K562 (cell line): ENCODE measurements at regions not wholly inside any gene's neighbourhood (a gene's known extent, or its start where the extent isn't known, plus 50 kb on each side); places are given as distances from the start of the nearest gene placed in this dataset.

ENCODE experiments used
- ATAC-seq: fragments of 200-7000 bp; cut with Tn5 transposase; 3 replicates; pipeline ENCODE4 v1.9.1; 2020; ENCODE audit warnings: moderate library complexity
- BruUV-seq: library from RNA; stranded (reverse); fragments of 400-500 nt; replicated peaks from 2 replicates; lab custom pipeline; 2021; lab: Mats Ljungman, UMichigan
- CTCF ChIA-PET: fragments of 300-600 bp; formaldehyde crosslinking; extraction: SDS; loops from one replicate; lab custom pipeline; 2021; ENCODE audit warnings: low intra/inter-chr PET ratio; lab: Yijun Ruan, JAX
- POLR2A ChIA-PET: fragments of 300-600, 350-650 bp; sonication (Branson Sonifier 250); formaldehyde crosslinking; extraction: SDS; loops from one replicate; lab custom pipeline; 2021; ENCODE audit warnings: antibody characterized with exemption, inconsistent platforms; lab: Yijun Ruan, JAX
- DNase-seq, 4 experiments: peaks; one replicate each; pipeline versions ENCODE4 v3.0.0 to v3.0.0-alpha.2; 2011 to 2018; ENCODE audit warnings: low spot score in 3 of 4, mixed read lengths in 3 of 4; ENCODE audit errors: extremely low read depth in 1 of 4
- FAIRE-seq: peaks from 2 replicates; lab custom pipeline; 2011; peaks lifted over from hg19 to GRCh38; lab: Jason Lieb, UNC
- H2AFZ ChIP-seq: 2 replicates; pipeline ENCODE4 v1.6.0; 2011; ENCODE audit warnings: low read depth, low read length, control low read depth, inconsistent platforms
- H3K27ac ChIP-seq: fragments of 200-600 bp; 3 replicates; pipeline ENCODE4 v1.8.0; 2011; ENCODE audit warnings: low read depth, mild to moderate bottlenecking, control low read depth, inconsistent platforms, low read length, moderate library complexity, mixed read lengths; ENCODE audit errors: extremely low read depth
- H3K27me3 ChIP-seq, 2 experiments: fragments of 300-600 bp in 1 of 2; 2 replicates in 1 of 2; 3 replicates in 1 of 2; pipeline versions ENCODE4 v1.6.0 to v1.8.0; 2011; ENCODE audit warnings: inconsistent platforms in 2 of 2, low read length in 2 of 2, mild to moderate bottlenecking in 1 of 2, mixed read lengths in 1 of 2, moderate library complexity in 1 of 2; ENCODE audit not compliant: control insufficient read depth in 2 of 2, insufficient read depth in 2 of 2
- H3K36me3 ChIP-seq: fragments of 300-600 bp; 3 replicates; pipeline ENCODE4 v1.8.0; 2011; ENCODE audit warnings: mild to moderate bottlenecking, low read length, inconsistent platforms; ENCODE audit not compliant: control insufficient read depth, insufficient read depth
- H3K4me1 ChIP-seq, 2 experiments: fragments of 200-600 bp in 1 of 2; replicated peaks in 1 of 2; 2 replicates in 1 of 2; 3 replicates in 1 of 2; pipeline versions ENCODE4 v1.5.1 to v1.8.0; 2011; ENCODE audit warnings: inconsistent platforms in 2 of 2, low read length in 2 of 2, mild to moderate bottlenecking in 1 of 2, mixed read lengths in 1 of 2, moderate library complexity in 1 of 2; ENCODE audit not compliant: control insufficient read depth in 2 of 2, insufficient read depth in 2 of 2
- H3K4me2 ChIP-seq: 2 replicates; pipeline ENCODE4 v1.6.1; 2011; ENCODE audit warnings: low read length, control low read depth, inconsistent platforms, mixed read lengths; ENCODE audit not compliant: insufficient read depth
- H3K4me3 ChIP-seq: fragments of 200-600 bp; sonication (generic), shearing (Covaris generic); 2 replicates; pipeline ENCODE4 v1.5.1; 2016; ENCODE audit warnings: control low read depth, inconsistent platforms
- H3K79me2 ChIP-seq: fragments of 200-600 bp; 3 replicates; pipeline ENCODE4 v1.8.0; 2011; ENCODE audit warnings: low read length, inconsistent platforms; ENCODE audit not compliant: control insufficient read depth, insufficient read depth
- H3K9ac ChIP-seq, 2 experiments: 2 replicates each; pipeline versions ENCODE4 v1.6.0 to v1.6.1; 2011; ENCODE audit warnings: low read depth in 2 of 2, low read length in 2 of 2, control low read depth in 1 of 2, inconsistent platforms in 1 of 2, mild to moderate bottlenecking in 1 of 2, mixed read lengths in 1 of 2; ENCODE audit not compliant: insufficient read depth in 1 of 2
- H3K9me1 ChIP-seq: one replicate; pipeline ENCODE4 v1.6.0; 2011; ENCODE audit warnings: inconsistent platforms, mild to moderate bottlenecking, low read length, moderate library complexity; ENCODE audit not compliant: control insufficient read depth, insufficient read depth
- H3K9me3 ChIP-seq: replicated peaks from 2 replicates; pipeline ENCODE4 v1.5.1; 2011; ENCODE audit warnings: low read depth, low read length, inconsistent platforms; ENCODE audit not compliant: control insufficient read depth, insufficient read depth
- H4K20me1 ChIP-seq: replicated peaks from 2 replicates; pipeline ENCODE4 v1.6.1; 2011; ENCODE audit warnings: low read length, inconsistent platforms, mixed read lengths; ENCODE audit not compliant: control insufficient read depth, insufficient read depth
- C11orf30 ChIP-seq: fragments of 450-650 bp; IDR thresholded peaks from 2 replicates; pipeline ENCODE4 v1.6.1; 2016; ENCODE audit warnings: low read depth, mild to moderate bottlenecking
- IRF2 ChIP-seq: sonication (generic); formaldehyde crosslinking; IDR thresholded peaks from 2 replicates; pipeline ENCODE4 v1.8.1; 2022; ENCODE audit warnings: mild to moderate bottlenecking, missing genetic modification reagents
- ZNF316 ChIP-seq: fragments of 450-650 bp; IDR thresholded peaks from 2 replicates; pipeline ENCODE4 v1.6.1; 2016
- WGBS: fragments of 100-300 bp; shearing (Covaris generic); methylation state at CpG from one replicate; pipeline ENCODE4 v1.1.6; 2016; ENCODE audit warnings: low coverage, mixed read lengths; ENCODE audit not compliant: insufficient coverage; ENCODE audit errors: missing lambda C conversion rate; 5-methylcytosine and 5-hydroxymethylcytosine counted together
- in situ Hi-C: fragments of 300-500 bp; cut with MboI; formaldehyde crosslinking; loops from 4 replicates; pipeline ENCODE4 v1.15.0; 2018; ENCODE audit warnings: inconsistent platforms, mixed read lengths
- intact Hi-C: fragments of 100-400 bp; cut with micrococcal nuclease; formaldehyde crosslinking; loops from 2 replicates; pipeline ENCODE4 v1.14.2; 2022
- TF ChIP-seq, protein P1 (sequence below): fragments of 450-650 bp; formaldehyde crosslinking; IDR thresholded peaks from 2 replicates; pipeline ENCODE4 v1.4.0; 2020; ENCODE audit warnings: mild to moderate bottlenecking, moderate library complexity
- TF ChIP-seq, protein P2 (sequence below): sonication (generic); formaldehyde crosslinking; IDR thresholded peaks from 2 replicates; pipeline ENCODE4 v1.8.0; 2023; ENCODE audit warnings: missing genetic modification reagents, mild to moderate bottlenecking, borderline replicate concordance
- TF ChIP-seq, protein P3 (sequence below): fragments of 250-450 bp; sonication (Bioruptor Pico); IDR thresholded peaks from 2 replicates; pipeline ENCODE4 v1.8.0; 2021; ENCODE audit warnings: moderate library complexity, mild to moderate bottlenecking, inconsistent platforms

DNA sequence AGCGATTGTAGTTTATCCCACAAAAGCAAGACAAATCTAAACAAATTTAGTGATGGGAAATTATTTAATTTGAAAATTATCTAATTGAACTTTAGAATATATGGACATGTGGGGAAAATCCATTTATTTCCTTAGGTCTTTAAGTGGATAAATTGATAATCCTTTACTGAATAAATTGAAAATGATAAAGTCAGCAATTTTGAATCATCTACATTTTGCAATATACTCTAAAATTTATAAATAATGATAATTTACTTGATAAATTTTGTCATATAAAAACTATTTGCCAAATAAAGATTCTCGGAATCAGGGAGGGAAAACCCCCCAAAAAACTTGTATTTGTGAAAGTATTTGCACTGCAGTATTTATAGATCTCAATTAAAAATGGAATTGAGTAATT is 875.3 kb upstream of the SLITRK5 start:
- H3K4me3 ChIP-seq, result no peak overlapping the region
- H2AFZ ChIP-seq, result no peak overlapping the region
- no peaks in the 10 kb centered on the region for H3K9me1 ChIP-seq
- no peaks in the 10 kb centered on the region for H3K27me3 ChIP-seq
- 0% methylated on average over 2 of the region's 2 CpGs for WGBS
- FAIRE-seq (no peak), ATAC-seq (no peak), DNase-seq (no peak)
- POLR2A ChIA-PET, result no interaction called here
- no peaks in the 10 kb centered on the region for H3K79me2 ChIP-seq
- no peaks in the 10 kb centered on the region for H4K20me1 ChIP-seq
- no peaks in the 10 kb centered on the region for H3K36me3 ChIP-seq
- no TSS peak for BruUV-seq
- TF ChIP-seq, protein P1, sequence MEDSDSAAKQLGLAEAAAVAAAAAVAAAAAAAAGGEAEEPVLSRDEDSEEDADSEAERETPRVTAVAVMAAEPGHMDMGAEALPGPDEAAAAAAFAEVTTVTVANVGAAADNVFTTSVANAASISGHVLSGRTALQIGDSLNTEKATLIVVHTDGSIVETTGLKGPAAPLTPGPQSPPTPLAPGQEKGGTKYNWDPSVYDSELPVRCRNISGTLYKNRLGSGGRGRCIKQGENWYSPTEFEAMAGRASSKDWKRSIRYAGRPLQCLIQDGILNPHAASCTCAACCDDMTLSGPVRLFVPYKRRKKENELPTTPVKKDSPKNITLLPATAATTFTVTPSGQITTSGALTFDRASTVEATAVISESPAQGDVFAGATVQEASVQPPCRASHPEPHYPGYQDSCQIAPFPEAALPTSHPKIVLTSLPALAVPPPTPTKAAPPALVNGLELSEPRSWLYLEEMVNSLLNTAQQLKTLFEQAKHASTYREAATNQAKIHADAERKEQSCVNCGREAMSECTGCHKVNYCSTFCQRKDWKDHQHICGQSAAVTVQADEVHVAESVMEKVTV (CRISPR knock-in tag), result no peak
- peak; percentile 40 for TF ChIP-seq ZNF316
- TF ChIP-seq C11orf30, result peak; percentile 23; the same call in 1 of the 2 replicates
- no peak overlapping the region for H3K9ac ChIP-seq
- no peaks in the 10 kb centered on the region for H3K9me3 ChIP-seq
- in situ Hi-C loops, result no loop called here
- H3K27ac ChIP-seq, result no peak overlapping the region
- intact Hi-C loops, result no loop called here
- CTCF ChIA-PET, result no interaction called here
- no peaks in the 10 kb centered on the region for H3K4me1 ChIP-seq
- no peak overlapping the region for H3K4me2 ChIP-seq

DNA sequence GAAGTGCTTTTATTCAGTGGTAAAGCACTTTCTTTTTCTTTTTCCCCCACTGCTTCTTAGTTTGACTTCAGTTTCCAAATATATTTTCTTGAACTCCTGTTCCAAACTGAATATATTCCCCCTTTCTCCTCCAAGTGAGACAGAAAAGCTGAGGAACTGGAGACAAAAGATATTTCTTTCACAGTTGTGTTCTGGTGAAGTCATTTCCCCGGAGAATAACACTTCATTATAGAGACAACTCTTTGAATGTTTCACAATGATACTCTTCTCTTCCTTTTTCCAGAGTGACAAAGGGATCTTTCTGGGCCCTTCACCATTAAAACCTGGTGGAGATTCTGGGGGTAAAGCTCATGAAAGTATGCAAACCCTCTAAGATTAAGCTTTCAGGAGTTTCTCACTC is 860.8 kb upstream of the SLITRK5 start:
- no peak for ATAC-seq
- CTCF ChIA-PET, result no interaction called here
- TF ChIP-seq, protein P2, sequence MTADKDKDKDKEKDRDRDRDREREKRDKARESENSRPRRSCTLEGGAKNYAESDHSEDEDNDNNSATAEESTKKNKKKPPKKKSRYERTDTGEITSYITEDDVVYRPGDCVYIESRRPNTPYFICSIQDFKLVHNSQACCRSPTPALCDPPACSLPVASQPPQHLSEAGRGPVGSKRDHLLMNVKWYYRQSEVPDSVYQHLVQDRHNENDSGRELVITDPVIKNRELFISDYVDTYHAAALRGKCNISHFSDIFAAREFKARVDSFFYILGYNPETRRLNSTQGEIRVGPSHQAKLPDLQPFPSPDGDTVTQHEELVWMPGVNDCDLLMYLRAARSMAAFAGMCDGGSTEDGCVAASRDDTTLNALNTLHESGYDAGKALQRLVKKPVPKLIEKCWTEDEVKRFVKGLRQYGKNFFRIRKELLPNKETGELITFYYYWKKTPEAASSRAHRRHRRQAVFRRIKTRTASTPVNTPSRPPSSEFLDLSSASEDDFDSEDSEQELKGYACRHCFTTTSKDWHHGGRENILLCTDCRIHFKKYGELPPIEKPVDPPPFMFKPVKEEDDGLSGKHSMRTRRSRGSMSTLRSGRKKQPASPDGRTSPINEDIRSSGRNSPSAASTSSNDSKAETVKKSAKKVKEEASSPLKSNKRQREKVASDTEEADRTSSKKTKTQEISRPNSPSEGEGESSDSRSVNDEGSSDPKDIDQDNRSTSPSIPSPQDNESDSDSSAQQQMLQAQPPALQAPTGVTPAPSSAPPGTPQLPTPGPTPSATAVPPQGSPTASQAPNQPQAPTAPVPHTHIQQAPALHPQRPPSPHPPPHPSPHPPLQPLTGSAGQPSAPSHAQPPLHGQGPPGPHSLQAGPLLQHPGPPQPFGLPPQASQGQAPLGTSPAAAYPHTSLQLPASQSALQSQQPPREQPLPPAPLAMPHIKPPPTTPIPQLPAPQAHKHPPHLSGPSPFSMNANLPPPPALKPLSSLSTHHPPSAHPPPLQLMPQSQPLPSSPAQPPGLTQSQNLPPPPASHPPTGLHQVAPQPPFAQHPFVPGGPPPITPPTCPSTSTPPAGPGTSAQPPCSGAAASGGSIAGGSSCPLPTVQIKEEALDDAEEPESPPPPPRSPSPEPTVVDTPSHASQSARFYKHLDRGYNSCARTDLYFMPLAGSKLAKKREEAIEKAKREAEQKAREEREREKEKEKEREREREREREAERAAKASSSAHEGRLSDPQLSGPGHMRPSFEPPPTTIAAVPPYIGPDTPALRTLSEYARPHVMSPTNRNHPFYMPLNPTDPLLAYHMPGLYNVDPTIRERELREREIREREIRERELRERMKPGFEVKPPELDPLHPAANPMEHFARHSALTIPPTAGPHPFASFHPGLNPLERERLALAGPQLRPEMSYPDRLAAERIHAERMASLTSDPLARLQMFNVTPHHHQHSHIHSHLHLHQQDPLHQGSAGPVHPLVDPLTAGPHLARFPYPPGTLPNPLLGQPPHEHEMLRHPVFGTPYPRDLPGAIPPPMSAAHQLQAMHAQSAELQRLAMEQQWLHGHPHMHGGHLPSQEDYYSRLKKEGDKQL (CRISPR knock-in tag), result no peak
- TF ChIP-seq, protein P3, sequence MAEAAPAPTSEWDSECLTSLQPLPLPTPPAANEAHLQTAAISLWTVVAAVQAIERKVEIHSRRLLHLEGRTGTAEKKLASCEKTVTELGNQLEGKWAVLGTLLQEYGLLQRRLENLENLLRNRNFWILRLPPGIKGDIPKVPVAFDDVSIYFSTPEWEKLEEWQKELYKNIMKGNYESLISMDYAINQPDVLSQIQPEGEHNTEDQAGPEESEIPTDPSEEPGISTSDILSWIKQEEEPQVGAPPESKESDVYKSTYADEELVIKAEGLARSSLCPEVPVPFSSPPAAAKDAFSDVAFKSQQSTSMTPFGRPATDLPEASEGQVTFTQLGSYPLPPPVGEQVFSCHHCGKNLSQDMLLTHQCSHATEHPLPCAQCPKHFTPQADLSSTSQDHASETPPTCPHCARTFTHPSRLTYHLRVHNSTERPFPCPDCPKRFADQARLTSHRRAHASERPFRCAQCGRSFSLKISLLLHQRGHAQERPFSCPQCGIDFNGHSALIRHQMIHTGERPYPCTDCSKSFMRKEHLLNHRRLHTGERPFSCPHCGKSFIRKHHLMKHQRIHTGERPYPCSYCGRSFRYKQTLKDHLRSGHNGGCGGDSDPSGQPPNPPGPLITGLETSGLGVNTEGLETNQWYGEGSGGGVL (CRISPR knock-in tag), result no peak
- no peak for TF ChIP-seq IRF2 (CRISPR knock-in tag)

More for the DNA sequence above, 860.8 kb upstream of the SLITRK5 start:
- Histone ChIP-seq H3K9me1 (no peaks in the 10 kb centered on the region), H3K9ac (no peak overlapping the region), H3K4me1 (no peaks in the 10 kb centered on the region), H3K27me3 (no peaks in the 10 kb centered on the region), H4K20me1 (no peaks in the 10 kb centered on the region), H2AFZ (no peak overlapping the region), H3K36me3 (no peaks in the 10 kb centered on the region), H3K4me2 (no peak overlapping the region), H3K27ac (no peak overlapping the region), H3K9me3 (no peaks in the 10 kb centered on the region), H3K4me3 (no peak overlapping the region), H3K79me2 (no peaks in the 10 kb centered on the region)
- FAIRE-seq (no peak), DNase-seq (no peak)
- intact Hi-C loops (no loop called here), in situ Hi-C loops (no loop called here)
- WGBS, result no CpG with 5 or more reads among the region's 1 CpG
- BruUV-seq, result no TSS peak
- POLR2A ChIA-PET, result no interaction called here
